DMS53 treated with DMSO at 0.1 percent for 48 hours (cell line): ENCODE measurements at regions not wholly inside any gene's neighbourhood (a gene's known extent, or its start where the extent isn't known, plus 50 kb on each side); places are given as distances from the start of the nearest gene placed in this dataset.

Experiments
- DNase-seq: peaks from one replicate; lab custom pipeline; 2025; ENCODE audit not compliant: unreplicated experiment; lab: John Stamatoyannopoulos, UW

DNA sequence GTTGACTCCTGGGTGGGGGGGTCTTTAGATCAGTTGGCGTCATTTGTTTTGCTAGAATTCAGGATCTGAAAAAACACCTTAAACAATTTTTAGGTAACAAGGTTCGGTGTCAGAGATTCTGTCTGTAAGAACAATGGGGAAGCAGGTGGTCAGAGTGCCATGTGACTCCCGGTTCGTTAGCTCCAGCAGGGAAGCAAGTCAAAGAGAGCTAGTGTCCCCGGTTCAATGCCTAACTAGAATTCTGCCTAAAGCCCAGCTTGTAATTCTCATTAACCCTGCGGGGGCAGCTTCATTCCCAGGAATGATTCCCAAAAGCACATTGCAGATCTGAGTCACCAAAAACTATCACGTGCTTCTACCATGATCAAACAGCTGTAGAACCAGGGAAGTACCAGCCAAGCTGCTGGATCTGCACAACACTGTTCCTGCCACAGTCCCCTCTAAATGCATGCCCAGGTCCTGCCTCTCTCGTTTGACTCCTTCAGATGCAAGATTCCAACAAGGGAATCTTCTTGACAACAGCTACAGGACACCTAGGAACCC is 664.3 kb upstream of the CELF2 start:
- DNase-seq, result no peak

DNA sequence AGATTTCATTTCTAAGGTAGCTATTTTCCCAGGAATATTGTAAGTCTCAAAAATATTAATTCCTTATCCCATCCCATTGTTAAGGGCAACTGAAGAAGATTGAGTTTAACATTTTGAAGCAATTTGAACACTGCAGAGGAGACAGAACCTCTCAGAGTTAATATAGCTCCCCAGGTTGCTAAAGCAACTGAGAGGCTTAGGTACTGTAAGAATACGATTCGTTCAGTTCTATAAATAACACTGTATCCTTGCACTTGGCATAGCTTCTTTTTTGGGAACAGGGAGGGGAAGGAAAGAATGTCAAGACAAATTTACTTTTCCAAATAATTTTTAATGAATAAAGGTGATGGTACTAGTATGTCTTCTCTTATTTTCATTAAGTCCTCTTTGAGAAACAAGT is 658.4 kb upstream of the CELF2 start:
- DNase-seq, result no peak

DNA sequence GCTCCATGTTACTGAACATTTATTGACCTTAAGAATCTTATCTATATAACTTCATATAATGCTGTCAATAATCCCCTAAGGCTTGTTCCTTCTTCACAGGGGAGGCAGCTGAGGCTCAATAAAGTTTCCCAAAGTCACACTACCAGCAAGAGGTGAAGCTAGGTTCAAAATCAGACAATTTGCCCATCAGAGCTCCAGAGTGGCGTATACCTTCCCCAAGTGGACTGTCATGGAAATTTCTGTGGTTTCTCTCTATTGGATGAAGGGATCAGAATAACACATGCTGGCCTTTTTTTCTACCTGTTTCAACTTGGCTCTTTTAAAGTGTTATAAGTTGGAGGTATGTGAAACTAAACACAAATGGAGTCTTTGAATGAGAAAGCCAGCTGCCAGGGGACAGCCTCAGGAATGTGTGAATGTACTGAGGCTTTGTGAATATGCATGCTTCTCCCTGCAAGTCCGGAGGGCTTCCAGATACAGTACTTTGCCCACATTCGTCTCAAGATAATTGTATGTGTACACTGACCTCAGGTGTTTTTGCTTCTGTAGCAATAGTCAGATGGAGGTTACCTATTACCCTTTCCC is 656.3 kb upstream of the CELF2 start:
- no peak for DNase-seq

DNA sequence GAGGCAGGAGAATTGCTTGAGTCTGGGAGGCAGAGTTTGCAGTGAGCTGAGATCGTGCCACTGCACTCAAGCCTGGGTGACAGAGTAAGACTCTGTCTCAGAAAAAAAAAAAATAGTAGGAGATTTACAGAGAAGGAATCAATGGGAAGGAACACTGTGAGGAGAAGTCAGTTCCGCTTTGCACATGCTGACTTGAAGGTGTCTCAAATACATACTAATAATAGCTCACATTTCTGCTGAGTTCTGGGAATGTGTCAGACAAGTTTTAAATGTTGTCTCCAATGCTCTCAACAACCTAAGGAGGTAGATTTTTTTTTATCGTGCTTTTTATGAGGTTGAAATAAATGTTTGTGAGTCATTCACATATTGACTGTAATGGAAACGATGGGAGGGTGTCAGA is 654.9 kb upstream of the CELF2 start:
- DNase-seq, result no peak

DNA sequence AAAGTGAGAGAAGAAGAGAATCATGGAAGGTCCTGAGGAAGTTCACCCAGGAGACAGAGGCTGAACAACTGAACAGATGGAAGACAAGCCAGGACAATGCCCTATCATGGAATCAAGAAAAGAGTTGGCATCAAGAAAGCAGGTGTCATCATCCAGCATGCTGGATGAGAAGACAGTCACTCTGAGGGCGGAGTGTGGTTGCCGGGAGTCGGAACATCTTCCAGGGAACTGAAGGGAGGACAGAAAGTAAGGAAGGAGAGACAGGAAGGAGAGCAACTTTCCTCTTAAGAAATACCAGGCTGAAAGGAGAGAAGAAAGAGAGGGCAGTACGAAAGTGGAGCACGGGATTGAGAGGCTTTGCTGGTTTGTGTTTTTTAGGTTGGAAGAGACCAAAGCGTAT is 654.5 kb upstream of the CELF2 start:
- no peak for DNase-seq

DNA sequence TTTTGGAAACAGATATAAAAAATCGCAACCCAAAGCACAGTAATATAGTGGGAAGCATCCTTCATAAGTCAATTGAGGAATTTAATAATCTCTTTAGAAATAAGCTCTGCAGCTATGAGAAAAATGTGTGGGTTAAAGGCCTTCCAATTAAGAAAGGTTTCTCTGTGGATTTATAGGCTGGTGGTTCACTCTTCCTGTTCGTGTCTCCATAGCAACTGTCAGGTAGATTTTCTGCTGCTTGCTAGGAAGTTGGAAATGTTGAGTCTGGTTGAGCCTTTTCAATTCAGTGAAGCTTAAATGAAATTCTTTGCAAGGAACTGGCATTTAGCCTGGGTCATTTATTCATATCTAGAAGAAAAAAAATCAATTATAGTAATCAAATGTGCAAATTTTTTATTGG is 652.8 kb upstream of the CELF2 start:
- no peak for DNase-seq

DNA sequence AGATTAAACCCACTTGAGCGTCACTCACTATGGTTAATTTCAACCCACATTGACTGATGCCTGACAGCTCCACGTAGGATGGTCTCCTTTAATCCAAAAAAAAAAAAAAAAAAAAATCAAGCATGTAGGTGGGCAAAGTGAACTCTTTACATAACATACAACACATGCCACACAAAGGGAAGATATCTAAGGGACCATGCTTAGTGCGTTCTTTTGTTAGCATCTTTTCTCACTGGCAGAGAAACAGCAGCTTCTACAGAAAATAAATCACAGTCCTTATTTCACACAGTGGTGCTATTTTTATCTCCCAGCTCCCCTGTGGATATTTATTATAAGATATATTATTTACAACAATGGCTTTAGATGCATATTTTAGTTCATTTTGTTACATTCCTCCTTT is 652.0 kb upstream of the CELF2 start:
- no peak for DNase-seq

DNA sequence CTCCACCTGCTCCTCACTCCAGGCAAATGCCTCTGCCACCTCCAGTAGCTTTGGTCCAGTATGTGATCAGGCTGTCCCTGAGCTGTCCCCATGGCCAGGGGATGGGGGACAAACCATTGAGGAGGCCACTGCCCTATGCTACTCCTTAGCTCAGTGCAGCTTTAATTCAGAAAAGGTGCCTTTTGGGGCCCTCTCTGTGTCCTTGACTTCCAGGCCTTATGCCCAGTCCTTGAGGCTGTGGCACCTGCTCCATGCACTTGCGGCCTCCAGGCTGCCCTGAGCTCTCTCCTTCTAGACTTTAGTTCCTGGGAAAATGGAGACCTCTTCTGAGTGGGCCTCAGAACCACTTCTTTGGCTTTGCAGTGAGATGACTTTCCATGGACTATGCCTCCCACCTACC is 650.8 kb upstream of the CELF2 start:
- no peak for DNase-seq

DNA sequence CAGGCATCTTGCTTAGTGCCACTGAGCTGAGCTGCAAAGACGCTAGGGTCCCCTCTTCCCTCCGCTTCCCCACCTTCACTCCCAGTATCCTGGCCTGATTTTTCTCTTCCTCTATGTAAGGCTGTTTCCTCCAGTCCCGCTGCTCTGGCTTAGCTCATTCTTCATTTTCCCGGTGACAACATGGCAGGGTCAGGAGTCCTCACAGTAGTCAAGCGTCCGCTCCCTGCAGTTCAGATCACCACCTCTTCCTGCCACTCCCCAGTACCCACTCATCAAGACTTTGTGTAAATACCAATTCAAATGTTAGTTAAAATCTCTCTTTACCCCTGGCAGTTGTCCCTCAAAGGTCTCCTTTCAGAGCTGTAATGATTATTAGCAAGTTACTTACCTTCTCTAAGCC is 650.4 kb upstream of the CELF2 start:
- no peak for DNase-seq

DNA sequence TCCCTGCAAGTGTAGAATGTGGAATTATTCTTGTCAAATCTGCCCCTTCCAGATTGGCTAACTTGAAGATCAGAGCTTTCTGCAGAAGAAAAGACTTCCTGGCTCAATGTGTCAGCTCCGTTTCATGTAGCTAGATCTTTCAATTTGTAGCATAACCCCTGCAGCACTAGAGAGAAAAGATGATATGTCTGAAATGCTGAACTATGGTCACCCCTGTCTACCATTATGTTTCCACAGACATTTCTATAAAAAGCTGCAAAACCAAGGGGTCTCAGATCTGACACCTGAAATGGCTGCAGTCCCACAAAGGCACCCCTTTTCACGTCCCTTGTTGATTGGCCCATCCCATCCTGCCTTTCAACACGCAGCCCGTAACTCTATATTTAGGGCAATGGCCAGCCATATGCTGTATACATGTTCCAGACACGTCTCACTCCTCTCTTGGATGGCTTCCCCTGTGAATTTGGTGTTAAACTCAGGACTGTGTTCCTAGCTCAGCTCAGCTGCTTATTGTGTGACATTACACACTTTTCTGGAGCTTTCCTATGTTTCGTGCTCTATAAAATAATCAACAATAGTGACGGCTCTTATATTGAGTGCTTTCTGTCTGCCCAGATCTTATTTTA is 648.6 kb upstream of the CELF2 start:
- DNase-seq, result no peak

DNA sequence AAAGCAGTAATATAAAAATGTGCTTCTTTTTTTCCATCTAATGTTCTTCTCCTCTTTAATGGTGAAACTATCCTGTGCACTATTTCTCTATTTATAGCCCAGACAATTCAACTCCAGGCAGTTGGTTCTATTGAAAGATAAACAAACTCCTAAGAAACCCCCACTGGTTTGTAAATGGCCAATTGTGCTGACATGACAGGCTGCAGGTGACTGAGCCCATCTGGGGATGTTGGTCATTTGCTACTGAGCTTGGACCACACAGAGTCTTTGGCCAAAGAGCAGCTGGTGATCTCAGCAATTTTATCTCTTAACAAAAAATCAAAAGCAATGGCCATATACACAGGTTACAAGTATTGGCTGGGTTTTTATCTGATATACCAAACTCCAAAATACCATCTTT is 631.8 kb upstream of the CELF2 start:
- DNase-seq, result no peak

DNA sequence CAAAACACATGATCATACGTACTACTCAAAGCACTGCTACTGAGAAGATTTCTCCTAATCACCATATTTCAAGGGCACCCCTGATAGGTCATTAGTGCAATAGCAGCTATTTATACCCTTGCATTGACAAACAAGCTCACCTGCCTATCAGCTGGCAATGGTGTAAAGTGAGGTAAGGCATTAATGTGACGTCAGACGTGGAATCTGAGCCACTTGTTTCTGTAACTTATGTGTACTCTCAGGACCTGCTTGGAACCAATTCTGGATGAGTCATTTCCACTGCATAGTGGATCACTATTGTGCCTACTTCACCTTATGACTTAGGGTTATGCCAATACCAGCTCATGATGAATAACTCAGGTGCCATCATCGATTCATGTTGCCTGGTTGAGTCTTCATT is 628.5 kb upstream of the CELF2 start:
- no peak for DNase-seq

DNA sequence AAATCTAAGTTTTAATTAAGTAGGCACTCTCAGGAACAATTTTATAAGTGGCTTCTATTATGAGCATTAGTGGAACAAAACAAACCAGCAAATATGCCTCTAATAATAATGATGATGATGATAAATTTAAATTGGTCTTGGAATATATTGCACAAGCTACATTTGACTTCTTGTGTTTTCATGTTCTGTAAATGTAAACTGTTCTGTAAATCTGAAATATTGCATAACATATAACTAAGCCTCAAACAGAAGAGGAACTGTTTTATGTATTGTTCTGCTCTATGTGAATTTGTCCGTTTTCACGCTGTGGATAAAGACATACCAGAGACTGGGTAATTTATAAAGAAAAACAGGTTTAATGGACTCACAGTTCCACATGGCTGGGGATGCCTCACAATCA is 625.2 kb upstream of the CELF2 start:
- no peak for DNase-seq

DNA sequence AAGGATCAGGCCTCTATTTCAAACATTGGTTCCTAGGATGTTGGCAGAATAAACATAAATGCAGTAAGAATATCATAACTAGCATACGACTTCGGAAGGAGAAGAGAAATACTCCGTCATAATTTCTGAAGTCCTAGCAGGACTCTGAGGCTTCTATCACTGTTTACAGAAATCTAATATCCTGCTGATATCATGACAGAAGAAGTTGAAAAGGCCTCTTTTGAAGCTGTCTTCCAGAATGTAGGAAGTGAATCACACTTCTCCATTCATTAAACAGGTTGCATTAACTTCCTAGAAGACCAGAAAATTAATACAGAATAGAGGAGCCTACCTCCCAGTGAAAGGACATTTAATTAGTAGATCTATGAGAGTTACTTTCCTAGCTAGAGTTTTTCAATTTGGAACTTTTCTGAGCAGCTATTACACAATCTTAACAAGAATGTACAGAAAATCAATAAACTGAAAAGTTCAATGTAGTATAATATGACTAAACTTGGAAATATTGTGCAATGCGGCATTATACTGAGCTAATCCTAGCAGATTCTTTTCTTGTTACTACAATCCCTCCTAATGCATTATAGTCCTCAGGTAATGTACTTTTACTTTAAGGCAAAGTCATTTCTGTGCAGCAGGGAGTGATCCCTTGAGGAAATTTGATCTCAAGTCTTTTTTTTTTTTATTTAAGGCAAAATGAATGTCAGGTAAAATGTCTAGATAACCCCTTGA is 622.6 kb upstream of the CELF2 start:
- no peak for DNase-seq

DNA sequence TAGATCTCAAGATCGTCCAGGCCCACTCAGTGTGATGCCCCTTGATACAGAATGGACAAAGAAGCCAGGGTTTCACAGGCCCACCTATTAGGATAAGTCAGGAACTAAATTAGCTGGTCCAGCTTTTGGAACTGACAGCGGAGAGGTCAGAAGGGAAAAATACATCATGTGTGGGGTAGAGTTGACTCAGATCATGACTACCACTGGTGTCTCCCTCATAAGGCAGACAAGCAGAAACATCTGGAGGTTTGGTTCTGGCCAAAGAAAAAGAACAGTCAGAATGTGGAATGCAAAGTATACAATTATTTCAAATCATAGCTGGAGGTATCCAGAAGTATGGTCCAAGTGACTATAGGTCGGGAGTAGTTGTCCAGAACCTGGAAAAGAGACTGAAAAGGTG is 621.1 kb upstream of the CELF2 start:
- no peak for DNase-seq

DNA sequence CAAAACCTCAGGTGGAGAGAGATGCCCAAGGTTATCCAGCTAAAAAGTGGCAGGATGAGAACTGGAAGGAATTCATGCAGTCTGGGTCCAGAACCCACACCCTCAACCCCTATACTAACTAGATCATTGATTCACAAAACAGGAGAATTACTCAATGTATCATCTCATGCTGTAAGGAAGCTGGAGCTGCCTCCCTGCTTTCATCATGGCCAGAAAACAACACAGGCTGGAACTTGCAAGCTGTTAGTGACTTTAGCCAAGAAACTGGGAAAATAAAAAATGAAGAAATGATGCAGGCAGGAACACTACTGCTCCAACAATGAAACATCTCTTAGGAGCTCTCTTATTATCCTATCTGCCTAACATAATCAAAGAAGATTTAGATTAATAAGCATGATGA is 619.8 kb upstream of the CELF2 start:
- no peak for DNase-seq

DNA sequence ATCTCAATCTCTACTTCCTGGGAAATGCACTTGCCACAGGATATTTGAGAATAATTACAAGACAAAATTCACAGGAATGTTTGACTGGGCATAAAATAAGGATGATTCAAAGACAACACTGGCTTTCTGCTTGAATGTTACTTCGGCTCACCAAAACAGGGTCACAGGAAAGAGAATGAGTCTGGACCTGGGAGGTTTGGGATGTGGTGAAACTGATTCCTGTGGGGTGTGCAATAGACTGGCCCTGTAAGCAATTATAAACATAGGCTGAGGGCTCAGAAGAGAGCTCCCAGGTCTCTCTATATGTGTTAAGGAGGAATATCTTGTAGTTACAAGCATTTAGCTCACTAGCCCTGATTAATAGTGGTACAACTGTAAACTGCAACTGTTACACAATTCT is 613.9 kb upstream of the CELF2 start:
- no peak for DNase-seq

DNA sequence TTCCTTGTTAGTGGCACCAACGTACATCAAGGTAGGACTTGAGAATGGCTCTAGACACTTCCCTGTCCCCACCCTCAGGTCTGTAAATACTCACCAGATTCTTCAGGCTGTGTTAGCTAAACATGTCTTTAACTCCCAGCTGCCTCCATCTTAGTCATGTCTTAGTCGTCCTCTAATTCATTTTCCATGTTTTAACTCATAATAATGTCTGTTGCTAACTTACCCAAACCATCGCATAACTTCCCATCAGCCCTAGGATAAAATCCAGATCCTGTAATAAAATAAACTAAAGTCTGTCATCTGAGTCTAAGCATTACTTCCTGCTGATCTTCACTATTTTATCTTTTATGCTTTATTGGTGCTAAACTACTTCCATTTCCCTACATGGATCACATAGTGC is 600.0 kb upstream of the CELF2 start:
- no peak for DNase-seq

DNA sequence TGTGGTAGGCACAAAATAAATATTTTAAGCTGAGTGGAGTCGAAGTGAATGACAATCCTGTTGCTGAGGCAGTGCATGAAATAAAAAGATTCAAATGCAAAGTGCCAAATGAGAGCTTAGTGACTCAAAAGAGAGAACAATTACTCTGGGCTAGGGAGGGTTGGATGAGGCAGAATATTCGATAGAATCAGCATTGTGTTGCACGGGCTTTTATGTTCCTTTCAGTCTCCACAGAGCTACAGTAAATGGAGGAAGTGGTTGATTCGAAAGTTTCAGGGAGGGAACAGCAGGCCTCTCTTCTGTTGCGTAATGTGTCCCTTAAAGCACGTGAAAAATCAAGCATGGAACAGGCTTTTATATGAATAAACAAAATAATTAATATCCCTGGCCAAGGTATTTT is 599.3 kb upstream of the CELF2 start:
- DNase-seq, result no peak

DNA sequence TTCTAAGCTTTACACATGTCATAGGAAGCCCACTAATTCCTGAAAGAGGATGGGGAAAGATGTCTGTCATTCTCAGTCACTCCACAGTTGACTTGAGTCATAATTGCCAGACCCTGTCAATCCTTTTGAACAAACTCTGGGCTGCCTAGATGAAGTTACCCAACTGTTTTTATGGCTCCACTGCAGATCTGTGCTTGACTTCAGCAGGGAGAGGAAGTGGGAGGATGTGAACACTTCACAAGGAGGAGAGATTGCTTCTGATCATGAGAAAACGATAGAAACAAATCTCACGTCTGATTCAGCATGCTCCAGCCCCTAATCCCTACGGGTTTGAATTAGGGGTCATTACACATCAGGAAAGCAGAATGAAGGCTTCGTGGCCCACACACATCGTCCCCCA is 596.6 kb upstream of the CELF2 start:
- no peak for DNase-seq

DNA sequence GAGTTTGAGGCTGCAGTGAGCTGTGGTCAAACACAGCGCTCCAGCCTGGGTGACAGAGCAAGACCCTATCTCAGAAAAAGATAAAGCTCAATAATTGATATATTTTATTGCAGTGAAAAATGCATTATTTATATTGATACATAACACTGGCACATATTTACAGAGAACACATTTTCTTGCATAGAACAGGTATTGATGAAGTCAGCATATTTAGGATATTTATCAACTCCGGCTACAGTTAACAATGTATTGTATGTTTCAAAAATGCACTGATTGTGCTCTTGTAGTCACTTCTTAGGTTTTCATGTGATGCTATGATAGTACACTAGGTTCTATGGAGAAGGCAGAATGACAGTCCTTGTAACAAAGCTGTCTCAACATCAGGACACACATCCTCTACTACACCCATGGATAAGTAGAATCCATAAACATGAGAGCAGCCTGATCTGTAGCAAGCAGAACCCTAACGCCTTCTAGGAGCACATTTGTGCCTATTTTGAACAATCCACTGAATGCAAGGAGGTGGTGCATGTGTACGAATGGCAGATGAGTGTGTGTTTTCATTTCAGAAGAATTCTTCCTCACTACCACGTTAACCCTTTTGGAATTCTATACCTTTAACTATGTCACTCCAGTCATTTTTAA is 586.1 kb upstream of the CELF2 start:
- no peak for DNase-seq
